Right lobe of liver (tissue), 6 donors: ENCODE measurements at regions not wholly inside any gene's neighbourhood (a gene's known extent, or its start where the extent isn't known, plus 50 kb on each side); places are given as distances from the start of the nearest gene placed in this dataset.

Source experiments
- ATAC-seq, 4 donors: fragments of 200-7000 bp; cut with Tn5 transposase; one replicate each; pipeline ENCODE4 v1.9.1; 2020; ENCODE audit warnings: mild to moderate bottlenecking in 4 of 4, moderate library complexity in 4 of 4
- DNase-seq, 3 donors: peaks; one replicate each; pipeline ENCODE4 v3.0.0-alpha.2; 2020
- H3K27ac ChIP-seq, 3 donors: fragments of 200-600 bp; one replicate each; pipeline ENCODE4 v1.8.0; 2022
- H3K27me3 ChIP-seq, 2 donors: fragments of 200-600 bp; one replicate each; pipeline ENCODE4 v1.8.0; 2022
- H3K36me3 ChIP-seq, 4 donors: fragments of 200-600 bp; sonication (generic) in 1 of 4; one replicate each; pipeline versions ENCODE4 v1.5.1 to v1.8.0; 2017 to 2022; ENCODE audit warnings: control low read depth in 1 of 4
- H3K4me1 ChIP-seq, 4 donors: fragments of 200-600 bp; sonication (generic) in 1 of 4; one replicate each; pipeline versions ENCODE4 v1.5.1 to v1.8.0; 2017 to 2022; ENCODE audit warnings: control low read depth in 1 of 4
- H3K4me3 ChIP-seq, 3 donors: fragments of 200-600 bp; one replicate each; pipeline ENCODE4 v1.8.0; 2022
- H3K9me3 ChIP-seq, 4 donors: fragments of 200-600 bp; sonication (generic) in 1 of 4; one replicate each; pipeline versions ENCODE4 v1.5.1 to v1.8.0; 2017 to 2022; ENCODE audit warnings: control low read depth in 1 of 4
- CTCF ChIP-seq, 4 donors: fragments of 200-600 bp in 3 of 4; fragments of 450-650 bp in 1 of 4; IDR thresholded peaks; one replicate each; pipeline versions ENCODE4 v1.5.1 to v1.8.0; 2016 to 2022; ENCODE audit warnings: antibody characterized with exemption in 4 of 4, mild to moderate bottlenecking in 2 of 4
- POLR2A ChIP-seq: fragments of 450-650 bp; IDR thresholded peaks from one replicate; pipeline ENCODE4 v1.6.1; 2017; ENCODE audit warnings: antibody characterized with exemption, mild to moderate bottlenecking
- WGBS: methylation state at CpG from one replicate; pipeline ENCODE4 v1.1.6; 2018; ENCODE audit warnings: low coverage, low lambda C conversion rate; ENCODE audit not compliant: insufficient coverage; ENCODE audit errors: missing lambda C conversion rate; 5-methylcytosine and 5-hydroxymethylcytosine counted together
- intact Hi-C, 2 donors: fragments of 100-400 bp; cut with DNase I; formaldehyde crosslinking; loops; one replicate each; pipeline versions ENCODE4 v1.11.2 to v1.14.1; 2022
- donor health status: DM: no; HTN: yes; CAD: no.
- donor health status: DM: no; HTN: no; CAD: no.
- donor health status: DM: no; HTN: no; CAD: no.
- donor health status: DM: no; HTN: yes; CAD: no.
- donor health status: DM: no; HTN: yes; CAD: no.

- no peak for ATAC-seq
- Histone ChIP-seq H3K36me3 (no peaks in the 10 kb centered on the region), H3K9me3 (no peaks in the 10 kb centered on the region), H3K27ac (no peak overlapping the region), H3K4me3 (no peak overlapping the region), H3K4me1 (no peaks in the 10 kb centered on the region), H3K27me3 (no peaks in the 10 kb centered on the region)
- TF ChIP-seq CTCF (IDR thresholded peaks at IDR 0.05) (no peak), POLR2A (no peak)
- WGBS = 34% methylated on average over 2 of the region's 2 CpGs
- intact Hi-C loops = no loop called here
- no peak for DNase-seq
Measured at GRCh38 chr3:26536955-26537354, 85.6 kb upstream of the LRRC3B start.

- Histone ChIP-seq H3K27me3 (no peaks in the 10 kb centered on the region), H3K4me3 (no peak overlapping the region), H3K9me3 (no peaks in the 10 kb centered on the region), H3K4me1 (no peaks in the 10 kb centered on the region), H3K27ac (no peak overlapping the region), H3K36me3 (no peaks in the 10 kb centered on the region)
- ATAC-seq (no peak), DNase-seq (no peak)
- 14% methylated on average over 1 of the region's 1 CpG for WGBS
- intact Hi-C loops = no loop called here
- TF ChIP-seq CTCF (IDR thresholded peaks at IDR 0.05) (no peak), POLR2A (no peak)
Measured at GRCh38 chr3:26550413-26550812, 72.2 kb upstream of the LRRC3B start.

GRCh38 chr3:26556637-26557036 lies 65.9 kb upstream of the LRRC3B start:
- TF ChIP-seq POLR2A (no peak), CTCF (IDR thresholded peaks at IDR 0.05) (no peak)
- no peaks in the 10 kb centered on the region for H3K27me3 ChIP-seq
- 63% methylated on average over 6 of the region's 6 CpGs for WGBS

GRCh38 chr3:26558257-26558656 lies 64.3 kb upstream of the LRRC3B start:
- Histone ChIP-seq H3K9me3 (no peaks in the 10 kb centered on the region), H3K27me3 (no peaks in the 10 kb centered on the region), H3K4me3 (no peak overlapping the region), H3K36me3 (no peaks in the 10 kb centered on the region), H3K4me1 (no peaks in the 10 kb centered on the region), H3K27ac (no peak overlapping the region)
- no peak for ATAC-seq
- no peak for DNase-seq
- intact Hi-C loops = no loop called here
- WGBS = 91% methylated on average over 1 of the region's 1 CpG
- TF ChIP-seq POLR2A (no peak), CTCF (IDR thresholded peaks at IDR 0.05) (no peak)

More at GRCh38 chr3:26556637-26557036, 65.9 kb upstream of the LRRC3B start:
- DNase-seq = no peak
- intact Hi-C loops = no loop called here
- Histone ChIP-seq H3K4me1 (no peaks in the 10 kb centered on the region), H3K9me3 (no peaks in the 10 kb centered on the region), H3K27ac (no peak overlapping the region), H3K4me3 (no peak overlapping the region), H3K36me3 (no peaks in the 10 kb centered on the region)
- no peak for ATAC-seq

- intact Hi-C loops = no loop called here
- Histone ChIP-seq H3K4me3 (no peak overlapping the region), H3K9me3 (no peaks in the 10 kb centered on the region), H3K27ac (no peak overlapping the region), H3K4me1 (no peaks in the 10 kb centered on the region), H3K27me3 (no peaks in the 10 kb centered on the region), H3K36me3 (no peaks in the 10 kb centered on the region)
- DNase-seq (no peak), ATAC-seq (no peak)
- WGBS = 68% methylated on average over 3 of the region's 3 CpGs
- TF ChIP-seq CTCF (IDR thresholded peaks at IDR 0.05) = no peak
- no peak for TF ChIP-seq POLR2A
Measured at GRCh38 chr3:26559227-26559626, 63.3 kb upstream of the LRRC3B start.
